Caki2 (cell line): ENCODE measurements at regions not wholly inside any gene's neighbourhood (a gene's known extent, or its start where the extent isn't known, plus 50 kb on each side); places are given as distances from the start of the nearest gene placed in this dataset.
"Not testable (repeated sequence)": the region's sequence is repeated elsewhere in the genome, so short reads cannot be mapped to it uniquely, and the experiment has no call there.

ENCODE experiments used
- DNase-seq: peaks from one replicate; pipeline ENCODE4 v3.0.0-alpha.2; 2015; ENCODE audit warnings: low read depth
- in situ Hi-C: cut with HindIII; loops from 2 replicates; pipeline ENCODE4 v1.10.0; 2016; ENCODE audit warnings: low sequenced_read_pairs, low pct_unique_long_range_greater_than_20kb, mixed read lengths

DNA sequence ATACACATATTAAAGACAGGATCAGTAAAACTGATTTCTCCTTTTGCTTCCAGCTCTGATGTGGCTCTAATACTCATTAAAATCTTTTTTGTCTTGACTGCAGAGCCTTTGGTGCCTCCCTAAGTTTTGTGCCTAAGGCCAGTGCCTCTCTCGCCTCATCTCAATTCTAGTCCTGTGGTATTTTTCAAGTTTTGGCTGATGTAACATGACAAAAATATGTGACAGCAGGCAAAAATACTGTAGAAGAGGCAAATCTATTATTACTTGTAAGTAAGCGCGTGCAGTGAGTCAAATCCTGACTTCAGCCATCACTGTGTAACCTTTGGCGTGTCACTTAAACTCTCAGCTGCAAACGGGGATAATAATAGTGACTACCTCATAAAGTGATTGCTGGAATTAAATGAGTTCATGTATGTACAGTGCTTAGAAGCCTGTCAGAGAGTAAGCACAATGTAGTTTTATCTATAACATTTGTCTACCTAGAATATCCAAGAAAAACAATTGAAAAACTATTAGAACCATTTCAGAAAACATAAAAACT is 74.0 kb downstream of the MAB21L3 start:
- in situ Hi-C loops: no loop called here
- no peak for DNase-seq

DNA sequence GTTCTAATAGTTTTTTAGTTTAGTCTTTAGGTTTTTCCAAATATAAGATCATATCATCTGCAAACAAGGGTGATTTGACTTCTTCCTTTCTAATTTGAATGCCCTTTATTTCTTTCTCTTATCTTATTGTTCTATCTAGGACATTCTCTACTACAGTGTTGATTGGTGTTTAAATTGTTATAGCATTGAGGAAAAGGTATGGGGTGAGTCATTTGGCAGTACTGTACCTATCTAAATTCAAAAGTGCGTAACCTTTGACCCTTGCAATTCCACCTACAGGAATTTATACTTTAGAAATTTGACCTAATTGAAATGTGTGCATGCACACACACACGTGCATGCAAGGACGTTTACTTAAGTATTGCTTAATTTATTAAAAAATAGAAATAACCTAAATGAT is 78.3 kb downstream of the MAB21L3 start:
- in situ Hi-C loops: no loop called here
- no peak for DNase-seq

DNA sequence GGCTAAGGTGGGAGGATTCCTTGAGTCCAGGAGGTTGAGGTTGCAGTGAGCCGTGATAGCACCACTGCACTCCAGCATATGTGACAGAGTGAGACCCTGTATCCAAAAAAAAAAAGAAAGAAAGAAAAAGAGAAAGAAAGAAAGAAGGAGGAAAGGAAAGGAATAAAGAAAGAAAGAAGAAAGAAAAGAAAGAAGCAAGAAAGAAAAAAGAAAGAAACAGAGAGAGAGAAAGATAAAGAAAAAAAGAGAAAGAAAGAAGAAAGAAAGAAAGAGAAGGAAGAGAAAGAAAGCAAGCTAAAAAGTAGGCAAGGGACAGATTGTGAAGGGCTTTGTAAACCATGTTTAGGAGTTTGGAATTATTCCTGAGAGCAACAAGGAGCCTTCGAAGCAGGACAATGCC is 80.1 kb downstream of the MAB21L3 start:
- in situ Hi-C loops: no loop called here
- no peak for DNase-seq

DNA sequence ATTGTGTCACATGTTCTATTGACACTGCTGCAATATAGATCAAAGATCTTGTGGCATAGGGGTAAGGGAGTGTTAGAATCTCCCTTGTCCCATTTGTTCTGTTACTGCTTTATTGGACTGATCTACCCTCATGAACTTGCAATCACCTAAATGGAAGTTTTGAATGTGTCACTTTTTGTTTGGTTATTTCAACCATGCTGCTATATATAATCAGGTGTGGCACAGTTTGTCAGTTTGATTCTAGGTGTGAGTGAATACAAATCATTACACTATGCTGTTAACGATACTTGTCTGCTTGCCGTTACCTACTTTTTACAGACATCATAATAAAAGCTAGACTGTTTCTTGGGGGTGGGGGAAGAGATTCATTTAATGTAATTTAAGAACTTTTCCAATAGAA is 82.6 kb downstream of the MAB21L3 start:
- DNase-seq: no peak
- in situ Hi-C loops: no loop called here

DNA sequence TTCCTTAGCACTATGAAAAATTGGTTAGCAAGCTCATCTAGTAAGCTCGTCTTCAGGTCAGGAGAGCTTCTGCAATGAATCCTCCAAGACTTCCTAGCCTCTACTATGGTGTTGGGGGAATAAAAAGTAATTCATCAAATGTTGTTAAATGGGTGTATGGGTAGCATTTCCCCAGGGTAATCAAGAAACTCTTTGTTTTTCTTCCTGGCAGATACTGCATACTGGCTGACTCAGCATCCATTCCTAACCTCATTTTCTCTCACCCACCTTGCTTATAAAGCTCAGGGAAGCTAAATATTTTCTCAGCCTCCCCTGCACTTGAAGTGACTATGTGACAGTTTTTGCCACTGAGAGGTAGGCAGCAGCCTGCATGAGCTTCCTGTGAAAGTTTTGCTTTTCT is 83.4 kb downstream of the MAB21L3 start:
- in situ Hi-C loops: no loop called here
- no peak for DNase-seq

DNA sequence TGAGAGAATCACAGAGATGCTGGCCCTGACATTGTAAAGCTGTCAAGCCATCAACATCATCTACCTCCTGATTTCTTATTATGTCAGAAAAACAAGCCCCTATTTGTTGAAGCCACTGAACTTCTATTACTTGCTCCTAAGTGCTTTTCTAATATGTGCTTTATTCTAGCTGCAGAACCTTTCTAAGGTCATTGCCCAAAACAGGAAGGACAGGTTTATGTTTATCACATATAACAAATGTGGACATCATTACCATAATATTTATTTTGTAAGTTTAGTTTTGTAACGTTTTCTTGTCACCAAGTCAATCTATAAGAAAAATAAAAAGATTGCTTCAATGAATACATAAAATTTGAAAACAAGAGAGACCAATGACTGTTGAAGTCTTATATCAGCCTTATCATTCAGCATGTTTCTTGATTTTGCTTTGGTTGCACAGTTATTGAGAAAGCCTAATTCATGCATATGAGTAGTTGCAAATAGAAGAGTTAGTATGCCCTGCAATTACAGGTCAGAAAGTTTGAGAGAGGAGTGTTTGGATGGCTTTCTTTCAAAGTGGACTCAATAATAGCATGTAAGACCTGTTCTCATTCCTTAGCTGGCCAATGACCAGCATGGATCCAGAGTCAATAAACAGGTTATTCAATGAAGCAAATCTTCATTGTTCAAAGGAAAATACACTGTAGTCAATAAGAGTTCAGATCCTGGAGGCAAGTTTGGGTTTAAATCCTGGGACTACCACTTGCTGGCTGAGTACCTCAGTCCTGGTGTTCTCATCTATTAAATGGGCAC is 84.1 kb downstream of the MAB21L3 start:
- DNase-seq: no peak
- in situ Hi-C loops: no loop called here

- DNase-seq, in situ Hi-C loops: not testable (repeated sequence)
These were observed 89.1 kb downstream of the MAB21L3 start for GRCh38 chr1:116200343-116200742.

GRCh38 chr1:116201911-116202310 is 90.7 kb downstream of the MAB21L3 start:
- in situ Hi-C loops: no loop called here

DNA sequence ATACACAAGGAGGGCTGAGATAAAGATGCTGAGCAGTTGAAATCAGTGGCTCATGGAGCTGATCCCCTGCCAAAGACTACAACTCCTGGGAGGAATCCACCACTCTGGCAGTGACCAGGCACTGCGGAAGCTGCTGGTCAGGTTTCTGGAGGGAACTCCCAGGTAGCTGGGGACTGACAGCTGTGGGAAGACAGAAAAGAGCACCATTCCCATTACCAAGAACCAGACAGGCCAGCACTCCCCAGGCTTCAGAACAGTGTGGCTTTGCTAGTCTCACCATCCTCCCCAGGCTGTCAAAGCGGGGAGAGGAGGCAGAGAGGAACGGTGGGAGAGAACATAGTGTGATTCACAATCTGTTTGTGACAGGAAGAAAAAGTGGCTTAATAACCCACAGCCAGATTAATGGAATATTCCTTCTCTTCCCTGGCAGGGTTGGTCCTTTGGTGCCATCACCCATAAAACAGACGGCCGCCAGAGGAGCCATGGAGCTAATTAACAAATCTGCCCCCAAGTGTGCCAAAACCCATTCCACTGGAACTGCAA is 92.1 kb downstream of the MAB21L3 start:
- DNase-seq: no peak
- in situ Hi-C loops: no loop called here

More at GRCh38 chr1:116201911-116202310, 90.7 kb downstream of the MAB21L3 start:
- no peak for DNase-seq

- no peak for DNase-seq
- in situ Hi-C loops: no loop called here
These were observed 92.7 kb downstream of the MAB21L3 start for GRCh38 chr1:116203920-116204319.

DNA sequence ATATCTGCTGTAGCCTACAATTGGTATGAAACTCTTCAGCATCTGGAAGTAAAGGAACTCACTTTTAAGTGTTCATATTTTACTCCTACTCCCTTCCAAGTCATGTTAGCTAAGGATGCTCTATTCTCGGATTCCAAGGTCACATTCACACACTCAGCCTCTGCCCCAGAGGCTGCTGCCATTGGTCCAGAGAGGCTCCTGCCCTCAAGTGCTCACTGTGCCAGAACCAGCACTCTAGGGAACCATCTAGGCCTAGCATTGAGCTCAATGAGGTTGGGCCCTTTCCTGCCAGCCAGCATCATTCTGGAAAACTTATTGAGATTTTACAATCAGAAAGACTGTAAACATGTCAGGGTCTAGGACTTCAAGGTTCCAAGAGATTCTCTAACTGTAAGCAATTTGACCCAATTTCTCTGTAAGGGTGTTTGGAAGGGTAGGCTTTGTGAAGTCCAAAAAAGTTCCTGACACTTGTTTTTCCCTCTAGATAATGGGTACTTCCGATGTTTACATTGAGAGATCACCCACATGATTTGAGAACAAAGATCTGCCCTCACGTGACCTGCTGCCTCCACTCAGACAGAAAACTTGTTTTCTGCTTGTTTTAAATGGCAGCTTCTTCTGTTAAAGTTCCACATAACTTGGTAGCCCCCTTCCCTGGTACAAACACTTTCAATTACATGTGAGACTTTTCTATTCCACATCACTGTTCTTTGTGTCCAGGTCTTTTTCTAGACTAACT is 94.9 kb downstream of the MAB21L3 start:
- DNase-seq: no peak
- in situ Hi-C loops: no loop called here

GRCh38 chr1:116207126-116207735 is 96.0 kb downstream of the MAB21L3 start:
- in situ Hi-C loops: no loop called here
- DNase-seq: no peak

DNA sequence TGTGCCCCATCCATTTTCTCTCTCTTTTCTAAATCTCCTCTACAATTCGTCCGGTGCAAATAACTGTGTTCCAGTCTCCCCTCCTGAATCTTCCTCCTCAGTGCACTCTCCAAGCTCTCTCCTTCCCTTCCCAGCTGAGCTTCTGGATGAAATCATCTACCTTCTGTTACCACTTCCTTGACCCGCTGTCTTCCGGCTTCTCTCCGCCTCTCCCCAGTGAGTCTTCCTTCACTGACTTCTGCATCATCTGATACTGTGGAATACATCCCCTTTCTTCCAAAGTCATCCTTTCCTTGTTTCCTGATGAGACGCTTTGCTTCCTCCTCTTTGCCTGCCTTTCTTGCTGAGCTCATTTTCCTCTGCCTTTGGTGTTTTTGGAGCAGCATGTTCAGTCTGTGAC is 96.9 kb downstream of the MAB21L3 start:
- in situ Hi-C loops: no loop called here
- no peak for DNase-seq

- in situ Hi-C loops: no loop called here
- DNase-seq: no peak
These were observed 100.1 kb downstream of the MAB21L3 start for GRCh38 chr1:116211294-116211693.

- in situ Hi-C loops: no loop called here
- DNase-seq: no peak
These were observed 107.7 kb downstream of the MAB21L3 start for GRCh38 chr1:116218922-116219321.

DNA sequence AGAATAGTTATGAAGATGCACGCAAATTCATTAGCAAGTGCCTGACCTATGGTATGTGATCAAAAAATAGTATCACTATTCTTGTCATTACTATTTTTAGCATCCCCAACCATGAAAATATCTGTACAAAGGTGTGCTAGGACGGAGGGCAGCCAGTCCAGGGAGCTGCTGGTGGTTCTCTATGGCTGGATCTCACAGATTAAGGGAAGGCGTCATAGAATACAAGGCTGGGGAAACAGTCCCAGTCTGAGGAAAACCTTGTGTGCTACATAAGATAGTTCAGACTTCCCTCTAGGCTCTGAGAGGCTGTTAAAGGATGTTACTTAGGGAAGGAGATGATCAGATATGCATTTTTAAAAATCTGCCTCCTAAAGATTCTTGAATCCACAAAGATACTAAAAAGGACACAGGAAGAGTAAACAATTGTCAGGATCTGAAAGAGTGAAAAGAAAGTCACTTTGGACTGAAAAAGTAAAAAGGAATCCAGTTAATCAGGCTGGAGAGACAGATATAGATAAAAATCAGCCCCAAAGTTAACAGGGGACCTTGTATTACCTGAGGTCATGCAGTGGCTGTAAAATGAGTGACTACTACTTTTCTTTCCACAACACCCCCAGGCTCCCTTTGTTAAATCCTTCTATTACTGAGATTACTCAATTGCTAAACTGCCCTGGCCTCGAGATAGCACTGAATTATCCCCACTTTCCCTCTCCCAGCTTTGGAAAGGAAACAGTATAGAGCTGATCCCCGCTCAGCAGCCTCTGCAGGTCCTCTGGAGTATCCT is 108.6 kb downstream of the MAB21L3 start:
- DNase-seq: no peak
- in situ Hi-C loops: no loop called here

DNA sequence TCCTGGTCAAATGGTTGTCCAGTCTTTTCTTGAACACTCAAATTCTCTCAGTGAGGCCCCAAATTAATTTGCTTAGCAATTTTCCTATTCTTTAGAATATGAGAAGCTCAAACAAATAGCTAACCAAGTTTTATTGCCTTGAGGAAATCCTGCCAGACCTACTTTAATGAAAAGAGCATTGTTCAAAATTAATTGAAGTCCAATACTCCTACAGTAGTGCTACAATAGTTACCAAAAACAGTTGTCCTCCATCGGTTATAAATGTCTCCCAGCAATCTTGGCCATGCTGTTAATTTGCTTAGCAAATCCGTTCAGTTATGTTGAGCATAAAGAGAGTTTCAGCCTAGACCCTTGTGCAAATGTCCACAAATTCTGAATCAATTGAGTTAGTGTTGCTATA is 112.9 kb downstream of the MAB21L3 start:
- in situ Hi-C loops: no loop called here
- DNase-seq: no peak

DNA sequence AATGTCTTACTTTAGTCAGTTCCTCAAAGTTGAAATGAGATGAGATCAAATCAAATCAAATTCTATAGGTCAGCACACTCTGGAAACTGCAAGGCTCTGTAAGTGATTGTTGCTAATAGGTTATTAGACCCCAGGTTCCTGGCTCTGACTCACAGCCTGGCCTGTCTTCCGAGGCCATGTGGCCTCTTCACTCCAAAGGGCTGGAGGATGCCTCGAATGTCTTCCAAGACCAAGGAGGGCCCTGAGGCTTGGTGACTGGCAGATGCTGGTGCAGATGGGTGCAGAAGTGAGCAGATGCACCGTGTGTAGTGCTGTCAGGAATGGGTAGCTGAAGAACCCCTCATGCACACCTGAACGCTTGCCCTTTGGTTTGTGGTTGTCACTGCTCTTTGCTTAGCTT is 113.4 kb downstream of the MAB21L3 start:
- DNase-seq: no peak
- in situ Hi-C loops: no loop called here
